Activated naive CD8-positive, alpha-beta T cell treated with anti-CD3 and anti-CD28 coated beads, Interleukin-2, amount 10 ng/mL, durations not matched to agents 7 days and 5 days (primary cell): ENCODE measurements at regions not wholly inside any gene's neighbourhood (a gene's known extent, or its start where the extent isn't known, plus 50 kb on each side); places are given as distances from the start of the nearest gene placed in this dataset.
"Not testable (repeated sequence)": the region's sequence is repeated elsewhere in the genome, so short reads cannot be mapped to it uniquely, and the experiment has no call there.

ENCODE experiments used
- ATAC-seq: fragments of 150-1000 bp; cut with Tn5 transposase; one replicate; pipeline ENCODE4 v1.10.0; 2021; ENCODE audit warnings: low read depth, moderate library complexity
- POLR2A ChIA-PET: fragments of 350-600 bp; sonication (Branson Sonifier 250); formaldehyde crosslinking; loops from one replicate; lab custom pipeline; 2021; ENCODE audit warnings: antibody characterized with exemption; lab: Charles Lee
- DNase-seq: peaks from one replicate; pipeline ENCODE4 v3.0.0; 2021
- H3K27ac Mint-ChIP-seq: one replicate; pipeline ENCODE4 v1.8.0; 2022; ENCODE audit warnings: mild to moderate bottlenecking, mixed read lengths
- H3K27me3 Mint-ChIP-seq: one replicate; pipeline ENCODE4 v1.8.0; 2022; ENCODE audit warnings: mild to moderate bottlenecking, moderate library complexity, mixed read lengths
- H3K36me3 Mint-ChIP-seq: one replicate; pipeline ENCODE4 v1.8.0; 2021; ENCODE audit warnings: mild to moderate bottlenecking, mixed read lengths
- H3K4me1 Mint-ChIP-seq: one replicate; pipeline ENCODE4 v1.8.0; 2021; ENCODE audit warnings: mixed read lengths
- H3K4me3 Mint-ChIP-seq: one replicate; pipeline ENCODE4 v1.8.0; 2022; ENCODE audit warnings: mild to moderate bottlenecking, moderate library complexity, mixed read lengths
- H3K9me3 Mint-ChIP-seq: one replicate; pipeline ENCODE4 v1.8.0; 2021; ENCODE audit warnings: mixed read lengths

- POLR2A ChIA-PET: interaction anchor here (0.7 kb wide), 1 partner anchor 642 kb away, joined by 6 read pairs; the partner anchor contains the start of gene HS3ST3B1
- not testable (repeated sequence) for H3K27ac Mint-ChIP-seq, H3K4me3 Mint-ChIP-seq, H3K4me1 Mint-ChIP-seq, DNase-seq, ATAC-seq, H3K9me3 Mint-ChIP-seq, H3K27me3 Mint-ChIP-seq, H3K36me3 Mint-ChIP-seq
Observed at GRCh38 chr17:13659051-13659450, 57.3 kb upstream of the HS3ST3A1 start.

GRCh38 chr17:13665872-13666635 lies 64.3 kb upstream of the HS3ST3A1 start:
- Mint-ChIP-seq H3K27ac (no peak overlapping the region), H3K4me1 (no peaks in the 10 kb centered on the region), H3K9me3 (peaks cover 12% of the 10 kb centered on the region), H3K4me3 (no peak overlapping the region), H3K27me3 (no peaks in the 10 kb centered on the region), H3K36me3 (no peaks in the 10 kb centered on the region)
- POLR2A ChIA-PET: no interaction called here
- DNase-seq (no peak), ATAC-seq (no peak)

- H3K27me3 Mint-ChIP-seq: peaks cover 8% of the 10 kb centered on the region
- no peak overlapping the region for H3K4me3 Mint-ChIP-seq
- peaks cover 12% of the 10 kb centered on the region for H3K9me3 Mint-ChIP-seq
- DNase-seq: no peak
- POLR2A ChIA-PET: no interaction called here
- ATAC-seq: no peak
- H3K4me1 Mint-ChIP-seq: no peaks in the 10 kb centered on the region
- H3K36me3 Mint-ChIP-seq: no peaks in the 10 kb centered on the region
- H3K27ac Mint-ChIP-seq: no peak overlapping the region
Observed at GRCh38 chr17:13671341-13671740, 69.6 kb upstream of the HS3ST3A1 start.

GRCh38 chr17:13671771-13672170 lies 70.0 kb upstream of the HS3ST3A1 start:
- no peak for DNase-seq
- Mint-ChIP-seq H3K36me3 (no peaks in the 10 kb centered on the region), H3K4me1 (no peaks in the 10 kb centered on the region), H3K27ac (no peak overlapping the region), H3K27me3 (peaks cover 8% of the 10 kb centered on the region), H3K9me3 (peaks cover 12% of the 10 kb centered on the region), H3K4me3 (no peak overlapping the region)
- ATAC-seq: no peak
- POLR2A ChIA-PET: no interaction called here

- H3K4me3 Mint-ChIP-seq: no peak overlapping the region
- POLR2A ChIA-PET: no interaction called here
- no peak for DNase-seq
Observed at GRCh38 chr17:13678361-13678760, 76.6 kb upstream of the HS3ST3A1 start.

GRCh38 chr17:13678841-13679240 lies 77.1 kb upstream of the HS3ST3A1 start:
- no peak overlapping the region for H3K27ac Mint-ChIP-seq
- DNase-seq (no peak), ATAC-seq (no peak)
- H3K4me3 Mint-ChIP-seq: no peak overlapping the region
- H3K4me1 Mint-ChIP-seq: no peaks in the 10 kb centered on the region
- POLR2A ChIA-PET: no interaction called here
- H3K27me3 Mint-ChIP-seq: peaks cover 18% of the 10 kb centered on the region
- peaks cover 2% of the 10 kb centered on the region for H3K36me3 Mint-ChIP-seq
- H3K9me3 Mint-ChIP-seq: no peaks in the 10 kb centered on the region

More at GRCh38 chr17:13678361-13678760, 76.6 kb upstream of the HS3ST3A1 start:
- no peak for ATAC-seq
- Mint-ChIP-seq H3K4me1 (no peaks in the 10 kb centered on the region), H3K9me3 (no peaks in the 10 kb centered on the region), H3K36me3 (no peaks in the 10 kb centered on the region), H3K27me3 (peaks cover 15% of the 10 kb centered on the region), H3K27ac (no peak overlapping the region)

GRCh38 chr17:13688716-13689115 lies 87.0 kb upstream of the HS3ST3A1 start:
- POLR2A ChIA-PET: no interaction called here
- Mint-ChIP-seq H3K4me3 (no peak overlapping the region), H3K9me3 (peaks cover 3% of the 10 kb centered on the region), H3K27me3 (peaks cover 7% of the 10 kb centered on the region), H3K27ac (no peak overlapping the region), H3K4me1 (no peaks in the 10 kb centered on the region), H3K36me3 (peaks cover under 1% of the 10 kb centered on the region)
- DNase-seq: no peak
- no peak for ATAC-seq

- H3K36me3 Mint-ChIP-seq: no peaks in the 10 kb centered on the region
- peaks cover 3% of the 10 kb centered on the region for H3K27me3 Mint-ChIP-seq
- H3K4me3 Mint-ChIP-seq: no peak overlapping the region
- H3K9me3 Mint-ChIP-seq: peaks cover 3% of the 10 kb centered on the region
- H3K4me1 Mint-ChIP-seq: no peaks in the 10 kb centered on the region
- DNase-seq: no peak
- POLR2A ChIA-PET: no interaction called here
- H3K27ac Mint-ChIP-seq: no peak overlapping the region
- no peak for ATAC-seq
Observed at GRCh38 chr17:13690806-13691205, 89.1 kb upstream of the HS3ST3A1 start.

GRCh38 chr17:13694934-13695333 lies 93.2 kb upstream of the HS3ST3A1 start:
- no peak overlapping the region for H3K27ac Mint-ChIP-seq
- POLR2A ChIA-PET: no interaction called here
- peaks cover 3% of the 10 kb centered on the region for H3K9me3 Mint-ChIP-seq
- peaks cover 1% of the 10 kb centered on the region for H3K27me3 Mint-ChIP-seq
- no peaks in the 10 kb centered on the region for H3K4me1 Mint-ChIP-seq
- H3K4me3 Mint-ChIP-seq: no peak overlapping the region
- ATAC-seq (no peak), DNase-seq (no peak)
- H3K36me3 Mint-ChIP-seq: no peaks in the 10 kb centered on the region

GRCh38 chr17:13698832-13699231 lies 97.1 kb upstream of the HS3ST3A1 start:
- ATAC-seq: no peak
- Mint-ChIP-seq H3K9me3 (peaks cover 2% of the 10 kb centered on the region), H3K27me3 (peaks cover 2% of the 10 kb centered on the region), H3K36me3 (no peaks in the 10 kb centered on the region), H3K4me3 (no peak overlapping the region), H3K4me1 (no peaks in the 10 kb centered on the region), H3K27ac (no peak overlapping the region)
- POLR2A ChIA-PET: no interaction called here
- no peak for DNase-seq

- Mint-ChIP-seq H3K4me1 (no peaks in the 10 kb centered on the region), H3K4me3 (no peak overlapping the region), H3K9me3 (peaks cover 2% of the 10 kb centered on the region), H3K27ac (no peak overlapping the region), H3K27me3 (peaks cover 2% of the 10 kb centered on the region), H3K36me3 (no peaks in the 10 kb centered on the region)
- POLR2A ChIA-PET: no interaction called here
- ATAC-seq: no peak
- no peak for DNase-seq
Observed at GRCh38 chr17:13699261-13699660, 97.5 kb upstream of the HS3ST3A1 start.

- ATAC-seq: no peak
Observed at GRCh38 chr17:13702266-13702665, 100.5 kb upstream of the HS3ST3A1 start.

GRCh38 chr17:13704333-13704732 lies 102.6 kb upstream of the HS3ST3A1 start:
- H3K4me3 Mint-ChIP-seq: no peak overlapping the region
- POLR2A ChIA-PET: no interaction called here
- H3K27me3 Mint-ChIP-seq: peaks cover 5% of the 10 kb centered on the region
- no peaks in the 10 kb centered on the region for H3K9me3 Mint-ChIP-seq
- no peak for DNase-seq
- H3K4me1 Mint-ChIP-seq: no peaks in the 10 kb centered on the region
- H3K36me3 Mint-ChIP-seq: no peaks in the 10 kb centered on the region
- no peak overlapping the region for H3K27ac Mint-ChIP-seq
- ATAC-seq: no peak

More at GRCh38 chr17:13702266-13702665, 100.5 kb upstream of the HS3ST3A1 start:
- H3K36me3 Mint-ChIP-seq: no peaks in the 10 kb centered on the region
- no peak for DNase-seq
- H3K27ac Mint-ChIP-seq: no peak overlapping the region
- H3K9me3 Mint-ChIP-seq: peaks cover 2% of the 10 kb centered on the region
- POLR2A ChIA-PET: no interaction called here
- no peak overlapping the region for H3K4me3 Mint-ChIP-seq
- peaks cover 5% of the 10 kb centered on the region for H3K27me3 Mint-ChIP-seq
- H3K4me1 Mint-ChIP-seq: no peaks in the 10 kb centered on the region

GRCh38 chr17:13705221-13705620 lies 103.5 kb upstream of the HS3ST3A1 start:
- Mint-ChIP-seq H3K36me3 (no peaks in the 10 kb centered on the region), H3K4me3 (no peak overlapping the region), H3K4me1 (no peaks in the 10 kb centered on the region), H3K27ac (no peak overlapping the region), H3K9me3 (no peaks in the 10 kb centered on the region), H3K27me3 (peaks cover 5% of the 10 kb centered on the region)
- POLR2A ChIA-PET: no interaction called here
- DNase-seq: no peak
- ATAC-seq: no peak
